Stomach (tissue), 8 donors: ENCODE measurements at regions not wholly inside any gene's neighbourhood (a gene's known extent, or its start where the extent isn't known, plus 50 kb on each side); places are given as distances from the start of the nearest gene placed in this dataset.

Source experiments
- DNase-seq, 2 donors: peaks; one replicate each; pipeline versions ENCODE4 v3.0.0 to v3.0.0-alpha.2; 2013 to 2019
- H3K27ac ChIP-seq, 5 donors: fragments of 200-600 bp in 4 of 5; sonication (generic) in 4 of 5; one replicate each; pipeline ENCODE4 v1.5.1; 2013 to 2019; ENCODE audit warnings: mild to moderate bottlenecking in 1 of 5, moderate library complexity in 1 of 5
- H3K27me3 ChIP-seq, 3 donors: fragments of 200-600 bp; sonication (generic); one replicate each; pipeline ENCODE4 v1.5.1; 2017 to 2019; ENCODE audit warnings: mixed run types in 1 of 3
- H3K36me3 ChIP-seq, 4 donors: fragments of 200-600 bp; sonication (generic); 1 replicate in 3 of 4; 2 replicates in 1 of 4; pipeline ENCODE4 v1.5.1; 2016 to 2019
- H3K4me1 ChIP-seq, 4 donors: fragments of 200-600 bp; sonication (generic); one replicate each; pipeline ENCODE4 v1.5.1; 2016 to 2019
- H3K4me3 ChIP-seq, 4 donors: fragments of 200-600 bp; sonication (generic) in 3 of 4; one replicate each; pipeline ENCODE4 v1.5.1; 2016 to 2019; ENCODE audit warnings: mild to moderate bottlenecking in 1 of 4
- H3K9me3 ChIP-seq, 4 donors: fragments of 200-600 bp; sonication (generic); one replicate each; pipeline ENCODE4 v1.5.1; 2016 to 2019
- CTCF ChIP-seq, 7 experiments: fragments of 450-650 bp in 4 of 7; fragments of 200-600 bp in 3 of 7; sonication (generic) in 3 of 7; IDR thresholded peaks; one replicate each; pipeline ENCODE4 v1.5.1; 2016 to 2019; ENCODE audit warnings: antibody characterized with exemption in 7 of 7, control low read depth in 2 of 7, mild to moderate bottlenecking in 1 of 7
- EP300 ChIP-seq: sonication (generic); formaldehyde crosslinking; IDR thresholded peaks from one replicate; pipeline ENCODE4 v1.6.1; 2017; ENCODE audit warnings: antibody characterized with exemption
- POLR2A ChIP-seq, 4 donors: fragments of 450-650 bp; IDR thresholded peaks; one replicate each; pipeline ENCODE4 v1.6.1; 2016; ENCODE audit warnings: antibody characterized with exemption in 4 of 4, control low read depth in 2 of 4, mild to moderate bottlenecking in 1 of 4, moderate library complexity in 1 of 4
- POLR2AphosphoS5 ChIP-seq, 3 donors: sonication (generic); formaldehyde crosslinking; IDR thresholded peaks; one replicate each; pipeline ENCODE4 v1.6.1; 2016; ENCODE audit warnings: antibody characterized with exemption in 3 of 3
- WGBS, 5 donors: extraction: QIAGEN DNeasy Blood & Tissue Kit in 3 of 5; methylation state at CpG; one replicate each; pipeline versions ENCODE4 v1.1.5 to v1.1.7; 2013 to 2018; 5-methylcytosine and 5-hydroxymethylcytosine counted together
- intact Hi-C: fragments of 100-400 bp; cut with DNase I; formaldehyde crosslinking; loops from one replicate; pipeline ENCODE4 v1.15.1; 2023; ENCODE audit warnings: low total_unique reads
- donor health status: healthy with polysubstance abuse.
- donor health status: Bipolar disorder and iron deficiency.
- donor health status: healthy.

GRCh38 chr4:20528508-20528907 lies 171.8 kb upstream of the PACRGL start:
- Histone ChIP-seq H3K27ac (no peak overlapping the region), H3K4me1 (peaks cover 0 to 4% (median 0%) of the 10 kb centered on the region in 4 donors), H3K36me3 (peaks cover 0 to 18% (median 3%) of the 10 kb centered on the region in 4 donors), H3K27me3 (no peaks in the 10 kb centered on the region), H3K4me3 (no peak overlapping the region), H3K9me3 (no peaks in the 10 kb centered on the region)
- intact Hi-C loops, result no loop called here
- DNase-seq, result no peak
- 63 to 84% (median 76%) methylated on average over 1 of the region's 1 CpG for WGBS, 5 donors
- TF ChIP-seq POLR2AphosphoS5 (IDR thresholded peaks at IDR 0.05), result no peak
- TF ChIP-seq CTCF (IDR thresholded peaks at IDR 0.05), result no peak
- TF ChIP-seq EP300, result no peak
- TF ChIP-seq POLR2A (IDR thresholded peaks at IDR 0.05), result no peak

GRCh38 chr4:20529691-20530090 lies 170.6 kb upstream of the PACRGL start:
- no peak for DNase-seq
- no peak overlapping the region for H3K4me3 ChIP-seq
- H3K9me3 ChIP-seq, result no peaks in the 10 kb centered on the region
- peaks cover 0 to 4% (median 0%) of the 10 kb centered on the region in 4 donors for H3K4me1 ChIP-seq
- H3K36me3 ChIP-seq, result peaks cover 0 to 25% (median 4%) of the 10 kb centered on the region in 4 donors
- TF ChIP-seq POLR2AphosphoS5 (IDR thresholded peaks at IDR 0.05) (no peak), EP300 (no peak), POLR2A (IDR thresholded peaks at IDR 0.05) (no peak), CTCF (IDR thresholded peaks at IDR 0.05) (no peak)
- intact Hi-C loops, result no loop called here
- WGBS, 5 donors, result 41 to 51% (median 48%) methylated on average over 1 of the region's 1 CpG
- H3K27ac ChIP-seq, result no peak overlapping the region
- no peaks in the 10 kb centered on the region for H3K27me3 ChIP-seq

- TF ChIP-seq POLR2A (IDR thresholded peaks at IDR 0.05), result no peak
- TF ChIP-seq POLR2AphosphoS5 (IDR thresholded peaks at IDR 0.05), result no peak
- no peak for TF ChIP-seq EP300
- TF ChIP-seq CTCF (IDR thresholded peaks at IDR 0.05), result no peak
- intact Hi-C loops, result no loop called here
Observed at GRCh38 chr4:20532116-20532790, 168.0 kb upstream of the PACRGL start.

GRCh38 chr4:20532871-20533870 lies 167.1 kb upstream of the PACRGL start:
- Histone ChIP-seq H3K9me3 (no peaks in the 10 kb centered on the region), H3K4me3 (no peak overlapping the region), H3K27me3 (no peaks in the 10 kb centered on the region), H3K27ac (no peak overlapping the region), H3K4me1 (peaks cover 0 to 4% (median 0%) of the 10 kb centered on the region in 4 donors), H3K36me3 (peaks cover 0 to 29% (median 4%) of the 10 kb centered on the region in 4 donors)
- intact Hi-C loops, result no loop called here
- DNase-seq, result no peak
- TF ChIP-seq POLR2AphosphoS5 (IDR thresholded peaks at IDR 0.05) (no peak), EP300 (no peak), POLR2A (IDR thresholded peaks at IDR 0.05) (no peak)
- 85 to 89% (median 89%) methylated on average over 5 of the region's 5 CpGs for WGBS, 5 donors

More at GRCh38 chr4:20532116-20532790, 168.0 kb upstream of the PACRGL start:
- 84 to 100% (median 89%) methylated on average over 3 of the region's 3 CpGs for WGBS, 5 donors
- peaks cover 0 to 4% (median 0%) of the 10 kb centered on the region in 4 donors for H3K4me1 ChIP-seq
- peaks cover 0 to 29% (median 4%) of the 10 kb centered on the region in 4 donors for H3K36me3 ChIP-seq
- H3K27ac ChIP-seq, result no peak overlapping the region
- DNase-seq, result no peak
- no peaks in the 10 kb centered on the region for H3K27me3 ChIP-seq
- H3K9me3 ChIP-seq, result no peaks in the 10 kb centered on the region
- no peak overlapping the region for H3K4me3 ChIP-seq
